KOPT-K1 (cell line): ENCODE measurements at regions not wholly inside any gene's neighbourhood (a gene's known extent, or its start where the extent isn't known, plus 50 kb on each side); places are given as distances from the start of the nearest gene placed in this dataset.

Experiments
- H3K27ac ChIP-seq: fragments of 200-600 bp; sonication (generic); 2 replicates; pipeline ENCODE4 v1.5.1; 2016; ENCODE audit warnings: antibody characterized with exemption, mild to moderate bottlenecking, low read depth, low read length; ENCODE audit not compliant: poor library complexity, severe bottlenecking
- H3K36me3 ChIP-seq: fragments of 200-600 bp; sonication (generic); 2 replicates; pipeline ENCODE4 v1.5.1; 2017; ENCODE audit warnings: antibody characterized with exemption, mild to moderate bottlenecking, low read length, moderate library complexity; ENCODE audit not compliant: insufficient read depth
- H3K9me3 ChIP-seq: fragments of 200-600 bp; sonication (generic); 2 replicates; pipeline ENCODE4 v1.5.1; 2017; ENCODE audit warnings: antibody characterized with exemption, low read length, mild to moderate bottlenecking; ENCODE audit not compliant: insufficient read depth, poor library complexity, severe bottlenecking

DNA sequence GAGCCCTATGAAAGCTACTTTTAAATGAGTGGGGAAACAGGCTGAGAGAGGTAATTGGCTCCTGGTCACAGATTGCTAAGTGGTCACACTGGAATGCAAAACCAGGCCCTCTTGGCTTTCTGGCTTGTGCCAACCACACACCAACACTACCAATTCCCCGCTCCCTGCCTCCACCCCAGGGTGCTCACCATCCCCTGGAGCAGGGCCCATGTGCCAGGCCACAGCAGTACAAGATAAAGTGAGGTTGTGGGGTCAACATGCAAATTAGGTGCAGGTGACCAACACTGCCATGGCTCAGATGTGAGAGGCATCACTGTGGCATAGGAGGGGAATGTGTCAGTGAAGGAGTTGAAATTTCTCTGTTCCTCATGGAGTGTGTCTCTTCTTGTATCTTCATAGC, 312.5 kb downstream of the MYCN start:
- Histone ChIP-seq H3K27ac (no peak overlapping the region), H3K36me3 (no peaks in the 10 kb centered on the region)

GRCh38 chr2:16252251-16252650, 311.9 kb downstream of the MYCN start:
- Histone ChIP-seq H3K27ac (no peak overlapping the region), H3K36me3 (no peaks in the 10 kb centered on the region), H3K9me3 (no peaks in the 10 kb centered on the region)

More for the DNA sequence above, 312.5 kb downstream of the MYCN start:
- no peaks in the 10 kb centered on the region for H3K9me3 ChIP-seq

DNA sequence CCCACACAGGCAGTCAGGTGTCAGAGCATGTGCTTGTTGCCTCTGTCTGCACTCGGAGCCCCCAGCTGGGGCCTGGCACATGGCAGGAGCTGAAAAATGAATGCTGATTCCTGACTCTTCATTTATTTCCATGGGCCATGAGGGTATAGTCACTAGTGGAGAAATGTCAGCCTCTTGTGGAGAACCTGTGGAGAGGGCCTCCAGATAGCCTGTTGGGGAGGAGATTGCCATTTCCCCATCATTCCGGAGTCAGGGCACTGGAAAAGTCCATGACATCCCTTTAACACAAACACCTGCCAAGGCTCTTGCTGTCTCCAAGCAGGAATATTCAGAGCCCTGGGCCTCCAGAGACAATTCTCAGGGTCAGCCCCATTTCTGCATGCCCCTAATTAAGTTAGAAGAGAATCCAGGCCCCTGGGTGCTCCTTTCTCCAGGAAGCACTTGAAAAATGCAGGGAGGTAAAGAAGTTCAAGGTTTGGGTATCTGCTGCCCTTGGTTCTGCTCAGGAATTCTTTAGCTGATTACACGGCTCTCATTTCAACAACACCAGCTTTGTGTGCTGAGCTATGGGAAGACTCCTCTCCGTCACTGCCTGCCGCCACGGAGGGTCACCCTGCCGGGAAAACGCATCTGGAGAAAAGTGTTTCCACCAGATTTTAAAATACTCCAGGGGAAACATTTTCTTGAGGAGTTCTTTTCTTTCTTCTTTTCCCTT, 311.3 kb downstream of the MYCN start:
- Histone ChIP-seq H3K36me3 (no peaks in the 10 kb centered on the region), H3K9me3 (no peaks in the 10 kb centered on the region), H3K27ac (no peak overlapping the region)

DNA sequence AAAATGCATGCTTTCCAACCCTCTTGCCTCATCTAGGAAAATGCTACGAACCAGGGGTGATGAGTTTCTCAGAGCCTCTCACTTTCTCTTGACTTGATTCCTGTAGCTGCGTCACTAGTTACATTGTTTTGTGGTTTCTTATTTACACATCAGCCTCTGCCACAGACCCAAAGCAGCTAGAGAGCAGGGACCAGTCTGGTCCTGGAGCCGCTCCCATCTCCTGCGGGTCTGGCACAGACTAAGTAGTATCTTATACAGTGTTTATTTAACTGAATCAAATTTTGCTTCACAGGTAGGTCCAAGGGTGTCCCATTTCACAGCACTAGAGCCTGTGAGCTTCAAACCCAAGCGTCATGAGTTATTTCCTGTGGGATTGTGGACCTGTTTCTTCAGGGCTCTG, 310.5 kb downstream of the MYCN start:
- no peak overlapping the region for H3K27ac ChIP-seq
- no peaks in the 10 kb centered on the region for H3K9me3 ChIP-seq
- H3K36me3 ChIP-seq: no peaks in the 10 kb centered on the region

GRCh38 chr2:16250466-16250865, 310.1 kb downstream of the MYCN start:
- H3K9me3 ChIP-seq: no peaks in the 10 kb centered on the region
- no peaks in the 10 kb centered on the region for H3K36me3 ChIP-seq
- H3K27ac ChIP-seq: no peak overlapping the region

- no peaks in the 10 kb centered on the region for H3K9me3 ChIP-seq
Measured at GRCh38 chr2:16250056-16250425, 309.7 kb downstream of the MYCN start.

DNA sequence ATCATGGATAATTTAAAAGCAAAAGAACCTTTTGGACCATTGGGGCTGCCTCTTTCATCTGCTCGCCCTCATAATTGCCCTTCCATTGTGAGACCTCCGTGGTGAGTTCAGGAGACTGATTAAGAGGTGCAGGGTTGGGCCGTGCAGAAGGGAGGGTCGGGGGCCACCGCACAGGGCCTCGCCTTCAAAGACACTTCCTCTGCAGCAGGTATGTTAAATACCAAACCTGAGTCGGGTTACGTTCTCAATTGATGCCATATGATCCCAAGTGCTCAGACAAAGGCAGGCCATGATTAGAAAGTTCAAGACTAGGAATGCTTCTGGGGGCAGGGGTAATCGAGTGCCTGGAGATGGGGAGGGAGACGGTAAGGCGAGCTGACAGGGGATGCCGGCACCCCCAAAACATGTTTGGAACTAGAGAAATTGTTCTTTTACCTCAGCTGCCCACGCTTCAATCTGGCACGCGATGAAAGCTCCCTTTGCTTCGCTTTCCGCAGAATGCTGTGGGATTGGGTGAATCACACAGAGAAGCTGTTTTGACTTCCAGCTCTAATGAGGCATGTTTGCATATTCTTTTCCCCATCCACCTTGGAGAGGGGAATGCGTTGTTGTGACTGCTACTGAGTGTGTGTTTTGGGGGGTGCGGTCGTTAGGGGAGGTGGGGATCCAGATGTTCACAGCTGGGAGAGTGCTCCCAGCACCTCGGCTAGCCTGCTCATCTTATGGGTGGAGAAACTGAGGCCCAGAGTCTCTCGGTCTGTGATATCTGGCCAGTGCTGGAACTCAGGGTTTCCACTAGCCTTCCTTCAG, 309.1 kb downstream of the MYCN start:
- H3K36me3 ChIP-seq: no peaks in the 10 kb centered on the region
- no peak overlapping the region for H3K27ac ChIP-seq
- no peaks in the 10 kb centered on the region for H3K9me3 ChIP-seq

More at GRCh38 chr2:16250056-16250425, 309.7 kb downstream of the MYCN start:
- Histone ChIP-seq H3K27ac (no peak overlapping the region), H3K36me3 (no peaks in the 10 kb centered on the region)

DNA sequence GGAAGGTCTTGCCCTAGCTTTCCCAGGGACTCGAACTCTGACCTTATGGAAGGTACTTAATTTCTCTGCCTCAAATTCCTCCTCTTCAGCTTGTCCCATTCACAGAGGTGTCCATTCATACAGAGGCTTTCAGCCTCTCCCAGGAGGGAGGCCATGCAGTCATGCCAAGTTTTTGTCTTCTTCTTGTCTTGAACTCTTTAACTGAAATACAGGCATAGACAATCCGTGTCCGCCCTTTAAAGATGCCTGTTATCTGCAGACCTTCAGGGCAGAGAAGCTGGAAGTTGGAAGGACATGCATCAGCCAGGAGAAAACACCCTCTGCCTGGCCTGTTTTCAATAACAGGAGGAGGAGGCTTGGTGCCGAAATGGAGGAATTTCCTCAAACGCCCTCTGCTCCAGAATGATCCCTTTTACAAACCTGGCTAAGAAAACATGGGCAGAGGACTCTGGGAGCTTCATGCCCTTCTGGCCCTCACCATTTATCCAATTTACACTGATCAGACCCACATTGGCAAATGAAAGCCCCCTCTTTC, 308.3 kb downstream of the MYCN start:
- Histone ChIP-seq H3K36me3 (no peaks in the 10 kb centered on the region), H3K9me3 (no peaks in the 10 kb centered on the region), H3K27ac (no peak overlapping the region)

- Histone ChIP-seq H3K27ac (no peak overlapping the region), H3K36me3 (no peaks in the 10 kb centered on the region), H3K9me3 (no peaks in the 10 kb centered on the region)
Measured at GRCh38 chr2:16247326-16248122, 307.2 kb downstream of the MYCN start.

- Histone ChIP-seq H3K9me3 (no peaks in the 10 kb centered on the region), H3K36me3 (no peaks in the 10 kb centered on the region), H3K27ac (no peak overlapping the region)
Measured at GRCh38 chr2:16246911-16247310, 306.6 kb downstream of the MYCN start.

DNA sequence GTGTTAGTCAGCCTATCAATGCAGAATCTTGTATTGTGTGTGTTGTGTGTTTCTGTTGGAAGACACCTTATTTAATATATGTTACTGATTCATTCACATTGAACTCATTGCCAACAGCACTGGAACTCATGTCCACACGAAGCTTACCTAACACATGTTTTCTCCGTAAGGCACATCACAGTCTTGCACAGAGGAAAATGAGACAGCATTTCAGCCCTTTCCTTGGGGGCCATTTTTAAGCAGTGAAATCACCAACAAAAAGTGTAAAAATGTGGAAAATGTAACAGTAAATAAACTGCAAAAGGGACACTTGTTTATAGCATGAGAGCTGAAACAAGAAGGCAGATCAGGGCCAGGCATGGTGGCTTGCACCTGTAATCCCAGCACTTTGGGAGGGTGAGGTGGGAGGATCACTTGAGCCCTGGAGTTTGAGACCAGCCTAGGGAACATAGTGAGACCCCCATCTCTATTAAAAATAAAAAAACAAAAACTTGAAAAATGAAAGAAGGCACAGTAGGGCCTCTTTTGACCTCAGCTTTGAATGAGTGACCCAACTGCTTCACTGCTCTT, 306.0 kb downstream of the MYCN start:
- Histone ChIP-seq H3K36me3 (no peaks in the 10 kb centered on the region), H3K9me3 (no peaks in the 10 kb centered on the region)

DNA sequence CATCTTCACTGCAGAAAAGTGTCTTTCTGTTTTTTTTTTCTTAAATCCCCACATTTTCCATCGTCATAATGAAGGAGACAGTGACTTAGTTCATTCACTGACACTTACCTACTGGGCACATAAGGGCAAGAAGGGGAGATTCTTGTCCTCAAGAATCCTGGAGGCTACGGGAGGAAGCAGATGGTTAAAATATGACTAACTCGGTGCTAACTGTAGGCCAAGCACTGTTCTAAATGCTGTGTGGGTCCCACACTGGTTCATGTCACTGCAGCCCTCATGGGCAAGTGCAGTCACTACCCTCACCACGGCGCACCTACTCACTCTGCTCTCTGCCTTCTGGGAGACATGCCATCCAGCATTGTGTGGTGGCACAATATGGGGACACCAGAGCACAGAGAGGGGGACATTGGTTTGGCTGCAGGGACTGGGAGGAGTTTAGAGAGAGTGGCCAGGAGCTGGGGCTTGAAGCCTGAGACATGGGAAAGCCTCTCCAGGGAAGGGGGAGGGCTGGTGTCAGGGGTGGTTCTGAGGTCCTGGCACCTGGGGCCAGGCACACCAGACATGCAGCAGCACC, 305.2 kb downstream of the MYCN start:
- Histone ChIP-seq H3K36me3 (no peaks in the 10 kb centered on the region), H3K9me3 (no peaks in the 10 kb centered on the region), H3K27ac (no peak overlapping the region)

More for the DNA sequence above, 306.0 kb downstream of the MYCN start:
- no peak overlapping the region for H3K27ac ChIP-seq

- Histone ChIP-seq H3K27ac (no peak overlapping the region), H3K9me3 (no peaks in the 10 kb centered on the region), H3K36me3 (no peaks in the 10 kb centered on the region)
Measured at GRCh38 chr2:16244966-16245320, 304.6 kb downstream of the MYCN start.

- Histone ChIP-seq H3K36me3 (no peaks in the 10 kb centered on the region), H3K9me3 (no peaks in the 10 kb centered on the region), H3K27ac (no peak overlapping the region)
Measured at GRCh38 chr2:16244153-16244965, 304.0 kb downstream of the MYCN start.
